ENCODE measurements at regions not wholly inside any gene's neighbourhood (a gene's known extent, or its start where the extent isn't known, plus 50 kb on each side); places are given as distances from the start of the nearest gene placed in this dataset.

- no peak for DNase-seq
These were observed 374.1 kb downstream of the BCKDHB start for GRCh38 chr6:80480421-80481157.

DNA sequence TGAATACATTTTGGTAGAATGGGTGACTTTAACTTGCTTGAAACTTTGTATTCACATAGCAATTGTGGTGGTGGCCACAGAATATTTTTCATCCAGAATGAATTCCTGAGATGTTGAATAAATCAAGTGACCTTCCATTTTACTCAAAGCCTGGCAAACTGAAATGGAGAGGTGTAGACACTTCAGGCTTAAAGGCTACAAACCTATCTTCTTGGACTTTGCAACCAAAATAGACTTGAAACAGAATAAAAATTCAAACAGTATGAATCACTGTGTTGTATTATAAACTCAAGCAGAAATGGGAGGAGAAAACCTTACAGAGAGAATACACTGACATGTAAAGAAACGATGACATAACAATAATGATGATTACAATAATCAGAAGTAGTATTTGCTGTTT is 371.6 kb downstream of the BCKDHB start:
- DNase-seq, result no peak

DNA sequence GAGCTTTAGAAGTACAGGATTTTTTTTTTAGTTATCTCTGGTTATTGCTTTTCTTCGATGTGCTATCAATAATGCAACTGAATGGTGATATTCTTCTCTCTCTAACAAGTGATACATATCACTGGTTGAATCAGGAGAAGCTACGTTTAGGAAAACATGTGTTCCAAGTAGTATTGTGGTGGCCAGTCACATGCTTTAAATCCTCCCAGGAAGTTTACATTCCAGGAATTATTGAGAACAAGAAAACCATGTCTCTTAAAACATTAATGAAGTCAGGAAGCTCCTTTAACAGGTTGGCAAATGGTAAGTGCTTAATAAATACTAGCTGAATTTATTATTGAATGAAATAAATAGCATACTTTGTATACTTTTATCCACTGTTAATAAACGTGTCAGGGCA is 371.1 kb downstream of the BCKDHB start:
- DNase-seq, result no peak

- DNase-seq, result no peak
These were observed 365.8 kb downstream of the BCKDHB start for GRCh38 chr6:80472271-80472670.

- no peak for DNase-seq
These were observed 363.5 kb downstream of the BCKDHB start for GRCh38 chr6:80469977-80470376.

DNA sequence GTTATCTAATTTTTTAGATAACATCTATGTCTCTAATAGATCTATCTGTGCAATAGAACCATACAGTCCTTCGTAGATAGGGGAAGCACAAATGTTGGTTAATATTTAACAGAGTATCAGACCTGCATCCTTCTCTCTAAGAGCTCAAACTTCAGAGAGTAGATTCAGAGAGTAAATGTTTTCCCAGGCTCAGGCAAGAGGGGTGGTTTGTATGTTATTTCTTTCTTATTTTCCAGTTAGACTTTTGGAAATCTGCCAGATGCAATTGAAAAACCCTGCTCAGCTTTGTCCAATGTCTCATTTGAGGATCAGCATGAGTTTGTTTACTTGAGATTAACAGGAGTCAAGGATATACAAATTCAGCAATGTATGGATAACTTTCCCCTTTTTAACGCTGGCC is 361.9 kb downstream of the BCKDHB start:
- DNase-seq, result no peak

GRCh38 chr6:80467408-80467807 is 360.9 kb downstream of the BCKDHB start:
- no peak for DNase-seq

DNA sequence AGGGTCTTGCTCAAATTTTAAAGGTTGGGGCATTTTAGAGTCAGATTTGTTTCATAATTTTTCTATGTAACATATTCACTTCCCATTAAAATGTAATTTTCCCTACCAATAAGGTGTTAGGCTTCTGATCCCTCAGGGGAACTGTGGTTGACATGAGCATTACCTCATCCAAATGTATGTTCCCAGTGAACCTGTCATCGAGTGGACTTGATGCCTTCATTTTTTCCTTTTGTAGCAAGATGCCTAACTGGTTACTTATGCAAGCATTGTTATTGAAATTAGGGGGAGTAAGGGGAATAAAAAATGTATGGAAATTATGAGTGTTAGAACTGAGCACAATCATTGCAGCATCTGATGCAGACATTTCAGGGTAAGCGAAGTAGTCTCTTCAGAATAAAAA is 360.5 kb downstream of the BCKDHB start:
- DNase-seq, result no peak

DNA sequence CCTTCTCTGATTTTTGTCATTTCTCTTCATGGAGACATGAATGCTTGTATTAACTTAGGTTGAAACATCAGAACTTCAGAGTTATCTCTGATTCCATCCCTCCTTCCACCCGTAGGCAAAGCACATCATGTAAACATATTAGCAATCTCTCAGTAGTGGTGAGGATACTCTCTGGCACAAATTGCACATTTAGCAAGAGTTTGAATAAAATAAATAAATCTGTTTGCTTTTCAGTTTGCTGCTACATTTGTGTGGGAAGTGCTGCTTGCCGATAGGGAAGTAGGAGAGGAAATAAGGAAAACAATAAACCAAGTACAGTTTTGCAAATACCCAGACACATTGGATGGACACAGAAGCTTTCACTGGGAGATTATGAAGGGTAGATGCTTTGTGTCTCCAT is 359.0 kb downstream of the BCKDHB start:
- no peak for DNase-seq

GRCh38 chr6:80464901-80465300 is 358.4 kb downstream of the BCKDHB start:
- DNase-seq, result no peak

GRCh38 chr6:80463197-80463596 is 356.7 kb downstream of the BCKDHB start:
- DNase-seq, result no peak

DNA sequence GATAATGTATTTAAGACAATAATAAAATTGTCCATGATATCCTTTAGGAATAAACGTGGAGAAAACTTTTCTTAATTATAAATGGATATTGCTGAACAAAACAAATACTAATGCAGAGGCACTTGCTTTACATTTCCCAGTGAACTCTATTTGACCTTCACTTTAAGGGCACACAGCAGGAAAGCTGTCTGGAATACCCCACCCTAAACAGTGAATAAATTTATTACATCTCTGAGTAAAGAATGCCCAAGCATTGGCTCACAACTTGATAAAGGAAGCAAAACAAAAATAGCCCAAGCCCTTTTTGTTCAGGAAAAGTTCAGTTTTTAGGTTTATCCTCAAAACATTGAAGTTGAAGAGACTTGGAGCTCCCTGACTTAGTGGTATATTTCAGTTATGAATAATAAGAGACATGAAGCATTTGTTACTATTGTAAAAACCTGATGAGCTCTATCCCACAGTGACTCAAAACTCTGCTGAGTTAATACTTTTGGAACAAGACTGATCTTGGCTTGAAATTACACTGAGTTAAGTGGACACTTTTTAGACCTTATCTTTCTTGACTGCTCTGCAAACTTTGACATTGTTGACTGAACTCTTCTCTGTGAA is 353.9 kb downstream of the BCKDHB start:
- no peak for DNase-seq

DNA sequence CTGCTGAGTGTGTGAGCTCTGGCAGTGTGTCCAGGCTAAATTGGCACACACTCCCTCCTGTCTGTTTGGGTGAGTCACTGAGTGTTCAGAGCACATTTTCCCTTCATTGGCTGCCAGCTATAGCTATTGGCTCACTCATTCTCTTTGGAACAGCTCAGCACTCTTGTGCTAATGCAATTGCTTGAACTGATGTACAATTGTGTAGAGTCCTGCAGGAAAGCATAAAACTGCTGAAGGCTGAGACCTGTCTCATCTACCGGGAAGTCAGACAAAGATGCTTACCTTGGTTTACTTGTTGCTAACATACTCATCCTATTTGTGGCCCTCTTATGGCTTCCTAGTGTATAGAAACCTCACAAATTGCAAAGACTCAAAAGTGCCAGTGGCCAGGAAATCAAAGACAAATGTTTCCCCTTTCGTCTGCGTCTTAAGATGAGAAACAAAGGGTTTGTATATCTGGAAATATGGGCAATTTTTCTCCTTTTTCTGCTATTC is 351.0 kb downstream of the BCKDHB start:
- DNase-seq, result no peak

DNA sequence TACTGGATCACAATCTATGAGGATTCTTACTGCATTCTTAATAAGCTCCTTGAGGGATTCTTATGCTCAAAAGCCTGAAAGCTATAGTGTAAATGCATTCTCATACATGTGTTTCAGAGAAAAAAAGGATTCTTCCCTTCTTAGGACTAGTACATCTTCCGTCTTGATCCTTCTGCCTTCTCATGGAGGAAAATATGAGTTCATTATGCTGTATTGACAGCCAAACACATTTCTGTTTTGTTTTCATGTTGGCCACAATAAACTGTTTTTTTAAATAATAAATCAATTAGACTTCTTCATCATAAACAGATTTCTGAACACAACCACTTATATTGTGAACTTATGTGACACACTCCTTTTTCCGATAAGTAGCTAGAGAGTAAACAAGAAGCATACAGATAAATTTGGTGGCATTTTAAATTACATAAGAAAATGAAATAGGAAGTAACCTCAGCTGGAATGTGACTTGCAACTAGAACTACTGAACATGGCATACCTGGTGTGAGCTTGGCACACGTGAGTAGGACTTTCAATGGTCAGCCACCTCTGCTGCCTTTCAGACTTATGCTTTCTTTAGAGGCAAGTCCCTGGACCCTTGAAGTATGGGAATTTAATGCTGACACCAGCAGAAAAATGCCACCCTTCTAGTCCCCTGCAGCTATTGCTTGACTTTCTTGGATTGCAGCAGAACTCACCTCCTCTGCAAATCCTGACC is 350.4 kb downstream of the BCKDHB start:
- DNase-seq, result no peak

GRCh38 chr6:80454661-80455365 is 348.3 kb downstream of the BCKDHB start:
- no peak for DNase-seq

DNA sequence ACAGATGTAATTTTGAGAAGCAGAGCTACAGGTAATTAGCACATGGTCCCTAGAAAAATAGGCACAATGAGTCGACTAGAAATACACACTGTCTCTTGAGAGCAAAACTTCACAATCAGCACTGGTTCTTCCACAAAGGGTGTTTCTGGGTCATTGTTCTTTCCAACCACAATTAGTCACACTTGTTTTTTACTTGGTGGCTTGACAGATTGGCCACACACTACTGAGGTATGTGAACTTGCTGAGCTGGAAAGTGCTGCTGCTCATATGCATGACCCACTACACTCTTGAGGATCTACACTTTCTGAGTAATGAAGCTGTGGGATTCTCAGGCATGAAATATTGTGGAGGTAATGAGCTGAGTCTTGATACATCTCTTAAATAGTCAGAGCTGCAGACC is 347.7 kb downstream of the BCKDHB start:
- DNase-seq, result no peak

DNA sequence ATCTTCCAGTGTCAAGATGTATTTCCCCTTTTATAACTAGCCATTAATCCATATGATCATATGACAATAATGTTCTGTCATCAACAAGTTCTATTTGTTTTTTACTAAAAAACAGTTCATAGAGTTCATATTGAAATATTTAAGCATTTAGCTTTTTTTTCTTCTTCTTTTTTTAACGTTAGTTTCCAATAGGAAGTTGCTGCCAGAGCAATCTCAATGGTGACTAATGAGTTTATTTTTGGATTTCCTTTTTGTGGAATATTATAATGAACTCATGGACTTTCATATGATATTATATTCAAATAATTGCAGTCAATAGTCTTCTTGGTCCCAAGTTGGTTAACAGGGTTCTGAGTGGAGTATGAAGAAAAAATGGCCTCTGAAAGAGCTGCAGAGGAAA is 343.3 kb downstream of the BCKDHB start:
- DNase-seq, result no peak

DNA sequence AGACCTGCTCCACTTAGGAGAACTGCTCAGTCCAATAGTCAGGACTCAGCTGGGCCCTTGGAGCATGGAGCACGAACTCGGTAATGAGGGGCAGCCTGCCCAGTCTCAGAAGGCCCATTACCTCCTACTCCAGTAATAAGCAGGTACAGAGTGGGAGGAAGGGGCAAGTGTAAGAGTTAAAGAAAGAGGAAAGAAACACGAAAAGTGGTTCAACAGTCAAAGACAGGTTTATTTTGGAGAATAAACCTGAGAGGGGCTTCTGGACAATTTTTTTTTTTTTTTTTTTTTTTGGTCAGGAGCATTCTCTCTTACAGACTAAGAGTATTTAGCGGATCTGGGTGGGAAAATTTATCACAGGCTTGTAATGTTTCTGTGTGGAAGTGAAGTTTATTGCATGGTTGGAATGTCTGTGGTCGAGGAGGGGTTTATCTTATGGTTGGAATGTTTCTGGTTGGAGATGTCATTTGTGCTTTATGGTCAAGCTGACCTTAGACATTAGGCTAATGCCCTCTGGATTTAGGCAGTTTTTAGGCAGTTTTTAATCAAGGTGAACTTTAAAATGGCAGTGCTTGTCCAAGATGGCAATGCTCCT is 340.1 kb downstream of the BCKDHB start:
- DNase-seq, result no peak

- no peak for DNase-seq
These were observed 339.3 kb downstream of the BCKDHB start for GRCh38 chr6:80445751-80446150.

- DNase-seq, result no peak
These were observed 335.9 kb downstream of the BCKDHB start for GRCh38 chr6:80442366-80442765.

GRCh38 chr6:80441131-80441530 is 334.7 kb downstream of the BCKDHB start:
- DNase-seq, result no peak

GRCh38 chr6:80440496-80441115 is 334.1 kb downstream of the BCKDHB start:
- DNase-seq, result peak; percentile 34
